NCI-H2227 treated with DMSO at 0.1 percent for 48 hours (cell line): ENCODE measurements at regions not wholly inside any gene's neighbourhood (a gene's known extent, or its start where the extent isn't known, plus 50 kb on each side); places are given as distances from the start of the nearest gene placed in this dataset.

ENCODE experiments used
- DNase-seq: peaks from one replicate; lab custom pipeline; 2025; lab: John Stamatoyannopoulos, UW

DNA sequence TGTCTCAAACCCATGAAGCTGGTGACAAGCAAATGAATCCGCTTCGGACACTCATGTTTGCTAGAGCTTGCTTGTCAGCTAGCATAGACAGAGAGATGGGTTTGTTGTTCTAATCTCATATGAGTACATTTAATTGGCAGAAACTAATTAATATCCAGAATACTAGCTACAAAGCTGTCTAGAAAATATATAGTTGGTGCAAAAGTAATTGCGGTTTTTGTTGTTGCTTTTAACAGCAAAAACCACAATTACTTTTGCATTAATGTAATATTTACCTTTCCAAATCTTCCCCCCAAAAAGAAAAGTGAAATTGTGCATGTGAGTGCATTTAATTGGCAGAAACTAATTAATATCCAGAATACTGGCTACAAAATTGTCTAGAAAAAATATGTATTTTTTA lies 1115.2 kb downstream of the TDRD15 start:
- DNase-seq = no peak

DNA sequence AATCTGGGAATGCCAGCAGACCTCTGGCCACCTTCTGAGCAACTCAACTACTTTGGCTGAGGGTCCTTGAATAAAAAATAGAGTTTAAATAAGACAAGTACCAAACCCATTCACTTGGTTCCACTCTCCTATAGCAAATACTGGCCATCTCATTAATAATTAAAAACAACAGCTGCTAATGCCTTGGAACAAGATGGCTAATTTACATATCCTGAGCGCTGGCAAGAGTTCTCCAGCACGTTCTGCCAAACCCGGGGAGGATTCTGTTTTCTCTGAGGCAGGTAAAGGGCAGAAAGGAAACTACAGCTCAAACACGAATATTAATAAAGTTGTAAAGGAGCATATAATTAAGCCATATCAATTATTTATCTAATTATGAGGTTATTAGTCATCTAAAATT lies 1123.7 kb downstream of the TDRD15 start:
- DNase-seq = no peak

DNA sequence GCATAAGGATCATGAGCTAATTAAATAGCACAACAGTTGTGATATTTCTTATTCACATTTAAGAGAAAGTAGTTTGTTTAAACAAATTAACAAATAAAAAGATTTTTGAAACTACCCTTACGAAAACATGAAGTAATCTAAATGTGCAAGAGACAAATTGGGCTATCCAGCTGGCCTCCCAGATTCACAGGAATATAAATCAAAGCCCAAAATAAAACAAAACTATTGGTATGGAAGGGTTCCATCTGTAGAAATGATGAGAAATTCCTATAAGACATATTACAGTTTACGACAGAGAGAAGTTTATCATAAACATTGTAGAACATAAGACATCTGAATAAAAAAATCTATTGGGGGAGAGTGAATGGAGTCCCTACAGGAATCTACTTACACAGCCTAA lies 1125.1 kb downstream of the TDRD15 start:
- DNase-seq = no peak

DNA sequence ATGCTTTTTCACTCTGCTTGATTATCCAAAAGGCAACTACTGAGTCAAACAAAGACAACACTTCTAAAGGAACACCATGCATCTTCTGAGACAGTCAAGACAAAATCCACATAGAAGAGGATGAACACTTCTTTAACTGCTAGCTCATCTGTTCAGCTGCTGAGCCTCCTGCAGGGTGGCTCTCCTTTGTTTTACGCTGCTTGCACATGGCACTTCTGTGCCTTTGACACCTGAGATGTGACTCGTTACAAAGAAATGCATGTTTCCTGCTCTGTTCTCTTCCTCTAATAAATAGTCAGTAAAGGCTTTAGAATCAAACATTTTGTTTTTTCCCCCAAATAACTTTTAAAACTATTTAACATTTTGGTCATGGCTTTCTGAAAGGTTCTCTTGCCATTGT lies 1129.4 kb downstream of the TDRD15 start:
- no peak for DNase-seq

DNA sequence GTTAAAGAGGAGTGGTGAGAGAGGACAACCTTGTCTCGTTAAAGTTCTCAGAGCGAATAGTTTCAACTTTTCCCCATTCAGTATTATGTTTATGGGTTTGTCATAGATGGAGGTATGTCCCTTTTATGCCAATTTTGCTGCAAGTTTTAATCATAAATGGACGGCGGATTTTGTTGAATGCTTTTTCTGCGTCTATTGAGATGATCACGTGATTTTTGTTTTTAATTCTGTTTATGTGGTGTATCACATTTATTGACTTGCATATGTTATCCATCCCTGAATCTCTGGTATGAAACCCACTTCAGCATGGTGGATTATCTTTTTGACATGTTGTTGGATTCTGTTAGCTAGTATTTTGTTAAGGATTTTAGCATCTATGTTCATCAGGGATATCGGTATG lies 1123.8 kb upstream of the KLHL29 start:
- no peak for DNase-seq

DNA sequence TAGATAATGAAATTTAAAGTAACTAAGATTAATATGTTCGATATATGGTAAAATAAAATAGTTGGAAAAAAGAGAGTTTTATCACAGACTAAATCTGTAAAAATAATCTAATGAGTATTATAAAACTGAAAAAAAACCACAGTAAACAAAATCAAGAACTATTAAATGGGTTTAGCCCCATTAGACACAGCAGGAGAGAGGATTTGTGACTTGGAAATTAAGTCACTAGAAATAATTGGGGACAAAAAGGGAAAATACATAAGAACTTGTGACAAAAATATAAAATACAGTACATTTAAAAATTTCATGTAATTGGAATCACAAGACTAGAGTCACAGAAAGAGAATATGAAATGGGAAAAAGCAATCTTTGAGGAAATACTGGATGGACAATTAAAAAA lies 1114.6 kb upstream of the KLHL29 start:
- no peak for DNase-seq

DNA sequence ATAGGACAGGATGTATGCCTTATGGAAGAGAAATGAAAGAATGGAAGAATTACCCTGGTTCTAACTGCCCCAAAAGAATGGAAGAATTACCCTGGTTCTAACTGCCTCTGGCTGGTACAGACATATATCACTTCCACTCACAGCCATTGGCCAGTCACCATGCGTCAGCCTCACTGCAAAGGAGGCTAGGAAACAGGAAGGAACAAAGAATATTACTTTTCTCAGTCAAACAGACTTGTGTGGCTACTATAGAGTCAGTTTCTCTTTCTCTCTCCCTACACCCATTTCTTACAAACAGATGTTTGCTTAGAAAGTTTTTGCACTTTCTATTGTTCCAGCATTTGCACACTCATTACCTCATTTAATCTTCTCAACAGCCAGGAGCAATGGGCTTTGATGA lies 1111.1 kb upstream of the KLHL29 start:
- DNase-seq = no peak

DNA sequence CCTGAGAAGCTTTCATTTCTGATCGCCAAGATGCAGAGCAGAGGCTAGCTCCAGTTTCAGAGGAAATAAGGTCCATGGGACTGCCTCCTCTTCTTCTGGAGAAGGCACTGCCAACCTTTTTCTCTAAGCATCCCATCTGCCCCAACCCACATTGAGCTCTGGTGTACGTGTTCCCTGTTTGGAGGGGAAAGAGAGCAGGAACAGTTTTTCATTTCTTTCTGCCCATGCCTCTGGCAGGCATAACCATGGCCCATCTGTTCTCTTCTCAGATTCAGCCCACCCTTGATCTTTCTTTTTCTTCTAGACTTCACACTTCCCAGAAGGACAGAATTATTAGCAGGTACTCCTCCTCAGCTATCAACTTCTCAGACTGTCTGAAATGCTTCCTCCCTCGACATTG lies 1110.3 kb upstream of the KLHL29 start:
- no peak for DNase-seq

DNA sequence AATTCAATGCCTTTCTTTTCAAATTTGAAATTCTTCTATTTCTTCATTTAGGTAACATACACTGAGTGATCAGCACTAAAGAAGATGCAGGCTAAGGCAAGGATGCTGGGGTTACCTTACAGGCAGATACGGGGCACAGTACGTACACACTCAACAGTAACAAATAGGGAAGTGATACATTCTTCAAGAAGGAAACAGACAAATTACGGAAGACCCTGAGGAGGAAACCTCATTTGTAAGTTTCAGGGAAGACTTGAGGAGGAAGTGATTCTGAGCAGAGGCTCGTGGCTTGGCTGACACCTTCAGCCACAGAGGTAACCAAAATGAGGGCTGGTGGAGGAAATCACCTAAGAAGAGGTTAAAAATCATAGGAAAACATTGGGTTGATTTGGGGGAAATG lies 1108.3 kb upstream of the KLHL29 start:
- no peak for DNase-seq

DNA sequence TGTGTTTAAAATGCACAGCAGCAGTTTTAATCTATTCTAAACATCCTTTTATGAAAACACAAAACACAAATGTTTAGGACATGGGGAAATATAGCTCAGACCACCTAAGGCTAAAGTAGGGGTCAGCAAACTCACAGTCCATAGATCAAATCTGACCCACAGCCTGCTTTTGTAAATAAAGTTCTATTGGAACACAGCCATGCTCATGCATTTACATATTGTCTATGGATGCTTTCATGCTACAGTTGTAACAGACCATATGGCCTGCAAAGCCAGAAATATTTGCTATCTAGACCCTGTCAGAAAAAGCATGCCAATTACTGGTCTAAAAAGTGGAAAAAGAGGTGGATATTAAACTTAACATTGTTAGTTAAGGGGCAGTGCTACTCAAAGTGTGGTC lies 1105.4 kb upstream of the KLHL29 start:
- DNase-seq = no peak

DNA sequence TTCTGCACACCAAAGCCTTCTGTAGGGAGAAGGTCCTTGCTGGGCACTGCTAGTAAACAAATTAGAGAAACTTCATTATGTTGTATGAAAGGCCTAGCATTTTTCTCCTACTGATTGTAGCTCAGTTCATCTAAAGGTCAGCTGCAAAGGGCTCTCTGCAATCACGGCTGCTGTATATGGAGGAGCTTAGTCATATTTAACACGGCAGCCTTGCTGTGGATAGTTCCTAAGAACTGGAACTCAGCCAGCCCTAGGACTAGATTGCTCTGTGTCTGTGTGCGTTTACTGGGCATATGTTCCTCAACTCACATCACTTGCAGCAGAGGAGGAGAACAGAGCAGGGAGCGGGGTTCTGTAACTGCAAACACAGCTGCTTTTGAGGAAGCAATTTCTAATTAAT lies 1103.9 kb upstream of the KLHL29 start:
- peak; percentile 74 for DNase-seq

DNA sequence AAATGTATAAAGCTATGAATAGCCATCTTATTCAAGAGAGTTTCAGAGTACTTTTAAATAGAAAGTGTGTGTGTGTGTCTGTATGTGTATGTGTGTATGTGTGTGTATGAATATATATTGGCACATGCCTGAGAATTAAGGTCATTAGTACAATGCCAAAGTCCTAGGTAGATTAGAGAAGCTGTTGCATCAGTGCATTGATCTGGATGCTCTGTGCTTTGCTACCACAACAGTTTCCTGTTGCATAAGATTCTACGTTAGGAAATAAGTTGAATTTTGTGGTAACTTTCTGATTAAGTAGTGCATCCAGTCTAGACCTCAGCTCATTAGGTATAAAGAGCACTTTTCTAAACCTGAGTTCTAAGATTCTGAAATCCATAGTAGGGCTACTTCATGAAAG lies 1102.8 kb upstream of the KLHL29 start:
- no peak for DNase-seq

DNA sequence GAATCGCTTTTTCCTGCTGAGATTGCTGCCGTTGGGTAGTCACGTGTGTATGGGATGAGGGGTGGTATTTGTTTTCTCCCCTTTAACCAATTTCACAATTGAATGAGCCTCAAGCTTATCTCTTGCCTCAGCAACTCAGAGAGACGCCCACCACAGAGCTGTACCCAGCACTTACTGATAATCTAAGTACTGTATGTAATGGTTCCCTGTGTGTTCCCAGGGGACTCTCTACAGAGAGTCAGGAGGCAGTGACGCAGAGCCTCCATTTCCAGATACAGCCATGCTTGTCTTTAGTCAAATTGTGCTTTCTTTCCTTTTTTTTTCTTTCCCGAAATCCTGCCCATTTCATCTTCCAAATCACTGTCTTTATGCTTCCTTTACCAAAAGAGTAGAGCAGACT lies 1102.1 kb upstream of the KLHL29 start:
- DNase-seq = no peak

DNA sequence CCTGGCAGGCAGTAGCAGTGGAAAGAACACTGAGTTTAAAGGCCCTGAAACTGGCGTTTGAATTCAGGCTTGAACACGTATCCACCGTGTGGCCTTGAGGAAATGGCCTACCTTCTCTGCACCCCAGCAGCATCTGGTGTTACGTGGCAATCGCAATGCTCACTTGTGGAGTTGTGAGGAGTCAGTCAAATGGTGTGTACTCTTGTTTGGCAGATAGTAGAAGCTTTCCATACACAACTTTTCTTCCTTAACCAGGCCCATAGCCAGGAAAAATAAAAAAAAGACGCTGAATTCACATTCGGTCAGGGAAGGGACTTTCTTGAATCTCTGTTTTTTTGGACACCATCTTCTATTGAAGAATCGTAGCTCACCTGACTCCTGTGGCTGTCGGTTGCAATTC lies 1101.5 kb upstream of the KLHL29 start:
- no peak for DNase-seq

DNA sequence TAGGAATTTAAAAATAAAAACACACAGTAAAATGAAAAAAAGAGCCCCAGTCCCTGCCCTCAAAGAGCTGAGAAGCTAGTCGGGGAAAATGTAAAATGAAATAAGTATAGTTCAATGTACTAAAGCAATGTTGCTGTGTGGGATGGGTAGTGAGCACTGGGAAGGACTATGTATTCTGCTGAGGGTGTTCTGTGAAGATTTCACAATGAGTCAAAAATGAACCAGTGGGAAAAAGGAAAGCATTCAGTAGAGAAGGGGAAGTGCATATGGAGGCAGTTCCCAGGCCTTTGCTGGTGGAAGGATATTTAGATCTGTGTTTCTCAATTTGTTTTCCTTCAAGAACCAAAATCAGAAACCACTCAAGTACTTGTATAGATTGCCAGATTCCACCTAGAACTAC lies 1094.7 kb upstream of the KLHL29 start:
- no peak for DNase-seq

DNA sequence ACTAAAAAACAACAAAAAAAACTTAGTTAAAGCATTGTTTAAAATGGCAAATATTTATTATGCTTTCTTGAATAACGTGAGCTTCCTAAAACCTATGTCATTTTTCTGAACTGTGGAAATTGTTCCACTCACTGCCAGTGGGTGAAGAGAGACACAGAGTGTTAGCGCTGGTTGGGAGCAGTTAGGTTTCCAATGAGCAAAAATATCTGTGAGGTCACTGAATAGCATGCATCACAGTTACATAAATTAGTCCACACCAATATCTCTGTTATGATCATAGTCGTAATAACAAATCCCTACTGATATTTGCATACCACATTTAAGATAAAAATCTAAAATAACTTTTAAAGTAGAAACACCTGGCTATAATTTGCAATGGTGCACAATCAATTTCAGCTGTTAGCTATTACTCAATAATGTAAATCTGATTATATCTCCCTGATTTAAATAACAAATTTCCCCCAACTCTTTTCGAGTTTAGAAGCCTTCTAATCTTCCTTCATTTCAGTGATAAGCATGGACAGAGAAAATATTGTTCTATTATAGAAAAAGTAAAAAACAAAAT lies 1094.0 kb upstream of the KLHL29 start:
- DNase-seq = no peak

DNA sequence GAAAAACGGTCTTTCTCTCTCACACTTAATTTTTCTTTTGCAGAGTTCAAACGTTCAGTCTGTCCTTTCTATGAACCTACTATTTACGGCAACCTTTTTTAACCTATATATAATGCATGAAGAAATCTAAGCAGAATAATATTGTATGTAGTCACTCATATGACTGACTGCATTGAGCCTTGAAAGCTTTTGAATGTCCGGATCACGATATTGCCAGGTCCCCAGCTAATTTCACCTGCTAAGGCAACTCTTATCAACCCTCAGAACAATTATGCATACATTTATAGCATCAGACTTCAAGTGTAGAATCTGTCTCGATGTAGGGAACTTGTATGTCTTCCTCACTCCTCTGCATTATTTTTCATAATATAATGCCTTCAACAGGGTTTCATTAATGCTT lies 1083.8 kb upstream of the KLHL29 start:
- no peak for DNase-seq

DNA sequence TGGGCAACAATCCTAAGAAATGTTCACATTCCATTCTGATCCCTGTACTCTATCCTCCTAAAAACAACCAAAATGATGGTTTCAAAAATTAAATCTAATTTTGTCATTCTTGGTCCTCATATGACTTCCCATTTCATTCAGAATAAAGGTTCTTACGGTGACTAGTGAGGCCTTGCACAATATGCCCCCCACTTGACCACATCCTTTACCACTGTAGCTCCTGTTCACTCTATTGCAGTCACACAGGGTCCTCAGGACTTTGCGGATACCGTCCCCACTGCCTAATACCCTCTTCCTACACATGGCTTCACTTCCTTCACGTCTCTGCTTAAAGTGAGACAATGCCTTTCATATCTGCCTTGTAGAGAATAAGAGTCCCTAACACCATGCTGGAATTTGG lies 1058.7 kb upstream of the KLHL29 start:
- no peak for DNase-seq

DNA sequence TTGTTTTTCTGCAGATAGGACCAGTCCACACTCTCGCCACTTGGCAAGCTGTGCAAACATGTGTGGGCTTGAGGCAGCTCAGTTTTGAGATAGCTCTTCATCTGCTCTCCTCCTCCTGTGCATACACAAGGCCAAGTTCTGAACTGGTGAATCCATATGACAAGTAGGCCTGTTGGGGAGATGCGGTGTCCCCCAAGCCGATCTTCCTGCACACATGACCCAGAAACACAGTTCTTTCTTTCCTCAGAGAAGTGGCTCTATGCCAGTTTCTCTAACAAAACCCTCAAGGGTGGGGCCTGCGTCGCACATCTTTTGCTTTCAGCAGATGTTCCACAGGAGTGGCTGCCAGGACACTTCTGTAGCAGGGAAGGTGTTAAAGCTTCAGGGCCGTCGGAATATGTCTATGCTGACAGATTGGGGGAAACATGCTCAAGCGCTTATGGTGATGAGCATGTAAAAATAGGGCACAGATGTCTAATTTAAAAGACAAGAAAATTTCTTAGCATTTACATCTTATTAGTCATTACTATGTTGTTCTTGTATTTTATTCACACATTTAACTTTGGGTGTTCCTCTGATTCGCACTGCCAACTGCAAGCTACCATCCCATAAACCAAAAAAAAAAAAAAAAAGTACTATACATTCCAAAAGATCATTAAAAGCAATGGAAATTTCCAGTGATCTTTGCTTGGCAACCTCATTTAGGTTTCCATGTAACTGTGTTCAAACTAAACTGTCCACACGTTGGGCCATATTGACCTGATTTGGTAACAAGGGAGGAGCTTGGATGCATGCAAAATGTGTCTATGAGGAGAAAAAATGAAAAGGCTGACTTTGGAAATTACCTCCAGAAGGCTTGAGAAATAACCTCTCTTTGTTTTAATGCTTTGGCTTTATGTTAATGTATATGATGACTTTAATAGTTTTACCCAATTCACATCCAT lies 1055.5 kb upstream of the KLHL29 start:
- DNase-seq = no peak

DNA sequence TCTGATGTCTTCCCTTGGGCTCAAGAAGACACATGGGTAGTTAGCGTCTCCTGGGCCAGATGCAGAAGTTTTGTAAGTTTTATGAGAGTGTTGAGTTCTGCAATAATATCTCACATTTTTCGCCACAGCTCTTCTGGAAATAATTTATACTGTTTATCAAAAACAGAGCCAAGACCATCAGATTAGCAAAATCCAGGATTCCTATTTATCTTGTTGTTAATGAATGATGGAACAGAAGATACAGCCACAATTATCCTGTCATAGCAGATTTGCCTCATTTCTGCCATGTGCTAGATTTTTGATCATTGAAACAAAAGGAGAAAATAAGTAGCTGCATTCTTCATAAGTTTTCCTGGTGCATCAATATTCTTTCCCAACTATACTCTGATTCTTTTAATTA lies 1048.6 kb upstream of the KLHL29 start:
- DNase-seq = no peak

DNA sequence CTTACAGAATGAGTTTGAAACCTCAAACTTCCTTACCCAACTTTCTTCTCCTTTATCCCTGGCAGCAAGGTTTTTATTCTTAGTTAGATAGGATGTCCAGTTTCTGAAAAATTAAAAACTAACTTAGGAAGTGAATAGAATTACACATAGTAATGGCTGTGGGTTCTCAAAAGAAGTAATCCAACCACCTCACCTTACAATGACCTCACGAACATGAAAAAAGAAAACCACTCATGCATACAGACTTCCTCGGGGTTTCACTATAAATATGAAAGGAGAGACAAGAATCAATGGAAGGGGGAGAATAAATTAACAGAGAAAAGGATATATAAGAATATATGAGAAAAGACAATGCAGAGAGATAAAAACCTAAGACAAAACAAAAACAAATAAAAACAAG lies 1044.3 kb upstream of the KLHL29 start:
- no peak for DNase-seq

DNA sequence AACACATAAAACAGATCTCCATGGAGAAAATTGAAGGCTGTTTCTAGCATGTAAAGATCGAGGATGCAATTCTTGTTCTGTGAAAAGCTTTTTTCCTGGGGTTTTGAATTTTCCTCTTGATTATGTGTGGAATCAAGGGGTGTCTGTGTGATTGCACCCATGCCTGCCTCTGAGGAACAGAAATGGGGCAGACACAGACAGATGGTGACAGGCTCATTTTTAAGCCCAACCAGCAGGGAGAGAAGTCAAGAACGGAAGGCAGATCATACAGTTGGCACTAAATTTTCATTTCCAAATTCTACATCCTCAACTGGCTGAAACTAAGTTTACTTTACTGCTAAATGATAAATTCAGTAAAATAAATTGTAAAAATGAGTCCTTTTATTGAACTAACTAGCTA lies 1037.7 kb upstream of the KLHL29 start:
- DNase-seq = no peak

DNA sequence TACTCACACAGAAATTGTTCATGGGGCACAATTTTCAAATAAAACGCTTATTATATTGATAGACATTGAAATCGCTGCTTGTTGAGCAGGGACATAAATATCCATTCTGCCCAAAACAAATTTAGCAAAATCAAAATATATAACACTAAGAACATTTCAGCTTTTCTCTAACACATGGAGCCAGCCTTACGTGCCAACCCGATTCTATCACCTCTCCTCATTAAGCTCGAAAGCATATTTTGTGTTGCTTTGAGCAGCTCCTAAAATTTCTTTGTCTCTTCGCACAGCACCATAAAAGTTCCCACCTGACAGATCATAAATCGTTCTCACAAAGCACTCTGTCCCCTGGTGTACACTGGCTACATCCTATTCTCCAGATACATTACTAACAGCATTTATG lies 1034.4 kb upstream of the KLHL29 start:
- DNase-seq = no peak
